Fibroblast of gingiva (primary cell): ENCODE measurements at regions not wholly inside any gene's neighbourhood (a gene's known extent, or its start where the extent isn't known, plus 50 kb on each side); places are given as distances from the start of the nearest gene placed in this dataset.
A peak's percentile ranks its signal among the peaks of the same experiment; 100 is the strongest.

ENCODE experiments used
- DNase-seq: peaks from one replicate; pipeline ENCODE4 v3.0.0-alpha.2; 2011; ENCODE audit warnings: low read depth

DNA sequence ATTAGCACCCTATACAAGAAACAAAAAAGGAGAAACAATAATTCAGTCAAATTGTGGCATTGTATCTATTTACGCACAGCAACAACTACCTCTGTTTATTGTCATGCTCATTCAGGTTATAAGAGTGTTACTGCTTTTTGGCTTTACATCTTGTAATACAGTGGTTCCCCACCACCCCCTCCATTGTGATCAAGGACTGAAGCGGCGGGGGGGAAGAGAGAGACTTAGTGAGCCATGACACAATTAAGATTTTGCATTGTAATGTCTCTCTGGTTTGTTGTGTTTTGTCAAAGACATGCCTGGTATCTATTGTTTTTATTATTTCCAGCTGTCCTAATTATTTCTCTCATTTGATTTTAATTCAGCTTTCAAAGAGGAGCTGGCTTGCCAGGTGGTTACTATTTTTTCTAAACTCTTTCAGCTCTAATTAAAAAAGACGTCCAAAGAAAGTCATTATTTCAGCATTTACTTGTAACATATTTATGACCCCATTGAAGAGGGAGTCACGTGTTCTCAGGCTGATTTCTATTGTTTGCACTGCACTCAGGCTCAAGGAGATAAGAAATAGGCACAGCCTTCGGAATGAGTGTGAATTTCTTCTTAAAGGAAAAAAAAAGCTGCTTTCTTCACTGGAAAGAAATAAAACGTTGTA lies 234.4 kb upstream of the TBL1XR1 start:
- DNase-seq, result peak; percentile 30

DNA sequence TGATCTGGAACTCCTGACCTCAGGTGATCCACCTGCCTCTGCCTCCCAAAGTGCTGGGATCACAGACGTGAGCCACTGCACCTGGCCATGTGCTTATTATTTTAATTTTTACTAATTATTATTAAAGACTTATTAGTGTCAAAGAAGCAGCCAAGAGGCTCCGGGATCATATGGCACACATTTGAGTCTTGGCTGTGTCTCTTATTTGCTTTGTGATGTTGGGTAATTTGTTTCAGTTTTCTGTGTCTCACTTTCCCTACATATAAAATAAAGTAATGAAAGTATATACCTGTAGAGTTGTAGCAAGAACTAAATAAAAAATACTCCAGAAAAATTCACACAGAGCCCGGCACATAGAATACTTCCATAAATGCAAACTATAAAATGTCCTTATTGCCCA lies 238.0 kb upstream of the TBL1XR1 start:
- DNase-seq, result no peak

DNA sequence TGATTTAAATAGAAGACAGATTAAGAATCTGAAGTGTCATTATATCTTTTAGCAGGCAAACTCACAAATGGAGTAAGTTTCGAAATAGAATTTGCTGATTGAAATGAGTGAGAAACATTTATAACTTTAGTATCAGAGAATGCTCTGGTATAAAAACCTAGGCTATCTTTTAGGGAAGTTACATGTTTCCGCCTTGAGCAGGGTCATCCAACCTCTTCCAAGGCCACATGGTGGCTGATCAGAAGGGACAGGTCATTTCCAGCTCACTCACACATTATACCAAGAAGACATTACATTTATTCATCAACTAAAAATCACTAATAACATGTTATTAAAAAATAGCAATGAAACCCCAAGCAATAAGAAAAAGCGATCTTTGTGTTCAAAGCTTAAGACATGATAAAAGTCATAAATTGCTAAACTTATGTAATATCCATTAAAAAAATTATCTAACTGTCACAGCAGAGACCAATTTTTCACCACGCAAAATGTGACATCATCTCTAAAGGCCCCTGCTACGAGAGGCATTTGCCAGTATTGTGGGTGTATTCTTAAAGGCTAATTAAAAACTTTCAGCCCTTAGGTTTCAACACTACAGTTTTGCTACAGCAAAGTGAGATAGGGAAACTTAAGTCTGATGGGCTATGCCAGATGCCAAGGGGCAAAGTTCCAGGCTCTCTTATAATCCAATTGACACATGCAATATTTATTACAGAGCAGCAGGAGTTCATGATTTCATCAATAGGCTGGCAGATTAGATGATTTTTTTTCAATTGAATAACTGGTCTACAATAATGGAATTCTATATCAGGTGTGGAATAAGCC lies 240.4 kb upstream of the TBL1XR1 start:
- peak; percentile 76 for DNase-seq

DNA sequence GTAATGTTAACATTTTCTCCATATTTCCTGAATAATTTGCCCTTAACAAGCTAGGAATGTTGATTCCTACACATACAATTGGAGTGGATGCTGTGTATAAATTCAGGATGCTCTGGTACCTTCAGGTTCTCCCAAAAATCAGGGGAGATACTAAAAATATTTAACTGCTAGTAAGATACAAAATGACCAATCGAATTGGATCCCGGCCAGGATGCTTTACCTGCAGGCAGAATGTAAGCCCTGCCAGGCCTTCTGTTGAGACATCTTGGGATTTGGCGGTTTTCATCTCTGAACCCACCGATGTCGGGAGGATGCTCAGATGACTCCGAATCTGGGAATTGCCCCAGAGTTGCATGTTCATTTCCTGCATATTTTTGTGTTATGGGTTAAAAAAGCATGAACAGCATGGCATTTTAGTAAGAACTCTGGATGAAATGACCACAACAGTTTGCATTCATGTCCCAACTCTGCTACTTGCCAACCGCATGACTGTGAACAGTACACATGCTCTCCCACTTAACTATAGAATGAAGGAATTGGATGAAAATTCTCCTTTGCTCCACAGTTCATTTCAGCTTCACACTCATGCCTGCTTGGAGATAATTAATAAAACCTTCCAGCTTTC lies 241.4 kb upstream of the TBL1XR1 start:
- peak; percentile 75 for DNase-seq

DNA sequence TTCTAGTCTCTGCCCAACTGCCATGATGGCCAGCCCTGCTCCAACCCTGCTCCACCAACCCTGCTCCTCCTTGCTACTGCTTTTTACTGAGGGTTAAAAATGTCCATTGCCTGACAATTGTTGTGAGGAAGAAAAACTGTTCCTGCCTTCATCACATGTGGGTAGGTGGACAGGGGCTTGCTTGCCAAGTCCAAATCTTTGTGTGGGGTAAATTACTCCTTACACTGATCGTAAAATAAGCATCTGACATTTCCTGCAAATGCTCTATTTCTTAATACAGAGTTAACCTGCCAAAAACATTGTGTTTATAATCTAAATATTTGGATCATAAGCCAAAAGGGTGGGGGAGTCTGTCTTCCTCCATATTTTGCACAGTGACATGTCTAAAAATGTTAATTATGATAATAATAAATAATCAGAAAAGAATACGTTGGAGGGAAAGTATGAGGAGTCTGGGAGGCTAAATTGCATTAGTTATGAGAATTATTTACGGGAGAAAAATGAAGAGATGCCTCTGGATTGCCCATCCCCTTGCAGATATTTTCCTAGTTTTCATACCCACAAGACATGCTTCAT lies 242.5 kb upstream of the TBL1XR1 start:
- peak; percentile 90 for DNase-seq

DNA sequence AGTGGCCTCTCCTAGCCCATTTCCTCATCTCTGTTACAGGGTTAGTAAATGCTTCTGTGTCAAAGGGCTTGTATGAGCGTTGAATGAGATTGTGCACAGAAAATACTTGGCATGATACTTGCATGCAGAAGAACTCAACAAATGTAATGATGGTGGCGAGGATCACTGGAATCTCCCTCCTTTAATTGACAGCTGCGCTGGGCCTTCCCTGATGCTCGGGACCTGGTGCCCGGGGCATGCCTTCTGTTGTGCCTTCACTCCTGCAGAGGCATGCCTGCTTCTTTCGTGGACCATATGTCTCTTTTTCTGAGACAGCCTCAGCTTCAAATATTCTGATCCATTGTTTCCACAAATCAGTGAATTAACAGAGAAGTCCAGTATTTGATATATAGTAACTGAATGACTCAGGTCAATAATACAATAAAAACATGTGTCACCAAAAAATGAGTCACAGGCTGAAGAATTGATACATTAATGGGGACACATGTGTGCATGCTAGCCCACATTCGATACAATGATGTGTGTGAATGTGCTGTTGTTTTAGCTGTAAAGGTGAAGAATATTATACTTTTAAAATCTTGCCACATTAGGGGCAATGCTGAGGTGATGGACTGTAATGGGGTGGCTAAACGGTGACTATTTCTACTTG lies 243.3 kb upstream of the TBL1XR1 start:
- no peak for DNase-seq

DNA sequence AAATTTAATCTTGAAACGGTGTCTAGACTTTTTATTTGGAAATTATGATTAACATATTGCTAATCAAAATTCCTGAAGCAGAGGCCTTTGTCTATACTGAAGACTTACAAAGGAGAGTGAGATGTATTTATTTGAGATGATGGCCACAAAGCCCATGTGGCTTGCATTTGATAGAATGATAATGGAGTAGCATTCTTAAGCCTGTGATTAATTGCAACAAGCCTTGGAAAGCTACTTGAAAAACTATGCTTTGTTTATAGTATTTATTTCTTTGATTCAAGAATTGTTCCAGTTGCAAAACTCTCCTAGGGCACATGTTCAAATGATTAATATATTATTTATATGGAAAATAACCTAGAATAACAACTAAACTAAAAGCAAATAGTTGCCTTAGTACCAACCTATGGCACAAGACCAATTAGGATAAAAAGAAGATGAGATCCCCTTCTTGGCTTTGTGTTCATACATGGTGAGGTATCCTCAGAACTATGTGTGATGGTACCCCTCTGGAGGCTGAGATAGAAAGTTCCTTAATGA lies 244.1 kb upstream of the TBL1XR1 start:
- peak; percentile 88 for DNase-seq

DNA sequence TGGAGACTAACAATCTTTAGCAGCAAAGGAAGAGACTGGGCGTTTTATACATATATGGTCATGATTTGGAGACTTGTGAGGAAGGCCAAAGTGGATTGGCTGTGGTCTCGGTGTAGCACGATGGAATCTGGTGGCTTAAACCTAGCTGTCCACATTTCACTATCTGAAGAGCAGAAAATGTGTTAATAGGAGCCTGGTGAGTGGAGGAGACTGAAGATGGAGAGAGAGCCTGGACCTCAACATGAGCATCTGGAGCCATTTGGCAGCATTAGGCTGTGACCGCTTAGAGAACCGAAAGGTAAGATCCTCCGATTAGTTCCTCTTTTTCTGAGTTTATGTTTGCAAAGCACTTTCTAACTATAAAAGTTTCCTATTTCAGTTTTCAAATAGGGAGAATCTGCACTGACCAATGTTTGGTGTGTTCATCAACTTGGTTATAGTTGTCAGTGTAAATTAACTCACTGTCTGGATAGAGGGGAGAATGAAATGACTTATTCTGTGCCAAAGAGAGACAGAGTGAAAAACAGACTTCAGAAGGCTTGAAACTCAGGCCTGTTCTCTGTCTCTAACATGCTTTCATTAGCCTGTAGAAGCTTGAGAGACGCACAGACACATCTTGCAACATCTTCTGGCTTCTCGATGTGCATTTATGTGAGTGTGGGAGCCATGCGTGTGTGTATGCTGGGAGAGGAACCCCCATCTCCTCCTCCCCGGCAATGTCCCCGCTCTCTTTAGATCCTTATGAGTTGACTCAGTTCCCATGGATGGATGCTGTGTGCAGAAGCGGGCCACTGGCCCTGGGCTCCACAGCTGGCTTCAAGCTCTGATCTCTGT lies 244.7 kb upstream of the TBL1XR1 start:
- peak; percentile 73 for DNase-seq

DNA sequence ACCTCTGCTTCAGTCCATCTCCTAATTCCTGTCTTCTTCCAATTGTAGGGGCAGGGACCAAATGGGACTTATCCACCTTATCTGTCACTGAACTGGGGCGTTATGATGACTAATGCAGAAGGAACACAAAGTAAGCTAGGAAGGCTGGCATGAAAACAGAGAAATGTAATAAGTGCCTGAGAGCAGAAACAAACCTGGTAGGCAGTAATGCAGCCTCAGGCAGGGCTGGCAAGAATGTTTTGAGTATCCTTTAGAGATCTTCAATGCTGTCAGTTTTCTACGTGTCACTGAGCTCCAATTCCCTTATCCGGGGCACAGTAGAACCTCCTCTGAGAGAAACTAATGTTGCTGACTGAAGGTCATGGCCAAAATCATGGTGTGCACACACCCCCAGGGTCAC lies 246.2 kb upstream of the TBL1XR1 start:
- DNase-seq, result peak; percentile 41

DNA sequence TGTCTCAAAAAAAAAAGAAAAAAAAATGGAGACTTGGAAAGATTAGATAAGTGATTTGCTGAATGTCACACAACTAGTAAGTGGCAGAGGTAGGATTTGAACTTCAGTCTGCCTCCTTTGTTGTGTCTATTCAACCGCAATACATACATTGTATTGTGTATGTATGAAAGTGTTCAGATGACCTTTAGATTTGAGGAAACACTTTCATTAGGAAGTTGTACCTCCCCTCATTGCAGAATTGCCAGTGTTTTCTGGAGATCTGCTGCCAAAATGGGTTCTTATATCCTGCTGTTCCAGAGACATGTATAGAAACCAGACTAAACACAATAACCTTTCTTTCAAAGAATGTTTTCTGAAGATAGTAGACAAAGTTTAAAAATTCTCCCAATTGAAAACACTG lies 247.4 kb upstream of the TBL1XR1 start:
- DNase-seq, result no peak

DNA sequence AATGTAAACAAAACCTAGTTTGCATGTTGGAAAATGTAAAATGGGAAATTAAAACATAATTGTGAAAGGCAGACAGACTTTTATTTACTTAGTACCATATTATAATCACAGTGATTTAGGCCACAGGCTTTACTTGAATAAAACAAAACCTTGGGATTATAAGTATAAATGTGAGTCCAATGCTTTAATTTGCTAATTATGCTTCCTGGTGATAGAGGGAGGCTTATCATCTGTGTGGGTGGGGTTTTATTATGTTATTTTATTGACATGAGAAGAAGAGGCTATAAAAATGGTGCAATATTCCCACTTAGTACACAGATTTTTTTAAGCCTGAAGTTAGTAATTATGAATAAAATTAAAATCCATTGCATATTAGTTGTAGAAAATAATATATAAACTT lies 248.3 kb upstream of the TBL1XR1 start:
- DNase-seq, result no peak

DNA sequence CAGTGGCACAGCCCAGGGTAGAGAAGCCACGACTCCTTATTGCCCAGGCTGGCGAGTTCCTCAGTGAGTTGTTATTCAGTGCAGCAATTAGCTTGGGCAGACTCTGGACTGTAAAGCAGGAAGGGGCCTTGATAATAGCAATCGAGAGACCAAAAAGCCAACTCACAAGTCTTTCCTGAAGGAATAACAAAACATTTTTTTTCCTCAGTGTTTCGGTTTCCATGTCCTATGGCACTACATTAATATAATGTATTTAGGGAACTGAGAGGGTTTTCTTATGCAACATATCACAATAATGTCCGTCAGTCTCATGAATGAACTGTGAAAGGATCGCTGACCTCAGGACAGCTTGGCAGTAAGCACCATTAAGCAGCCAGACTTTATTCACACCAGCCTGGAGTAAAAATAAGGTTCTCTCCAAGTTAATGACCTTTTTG lies 248.9 kb upstream of the TBL1XR1 start:
- DNase-seq, result no peak

DNA sequence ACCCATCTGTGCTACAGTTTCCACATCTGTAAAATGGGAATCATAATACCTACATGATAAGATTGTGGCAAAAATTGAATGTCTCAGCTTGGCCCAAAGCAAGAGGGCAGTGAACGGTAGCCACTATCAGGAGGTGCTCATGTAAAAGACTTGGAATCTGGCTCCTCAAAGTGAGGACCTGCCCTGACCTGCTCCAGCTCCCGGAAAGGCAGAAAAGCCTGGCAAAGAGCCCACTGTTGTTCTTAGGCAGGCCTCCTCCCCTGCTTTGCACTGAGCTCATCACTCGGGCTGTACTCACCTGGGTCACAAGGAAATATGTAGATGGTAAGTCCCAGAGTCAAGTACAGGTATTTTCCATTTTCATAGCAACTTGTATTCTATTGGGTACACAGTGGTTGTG lies 250.7 kb upstream of the TBL1XR1 start:
- DNase-seq, result no peak

DNA sequence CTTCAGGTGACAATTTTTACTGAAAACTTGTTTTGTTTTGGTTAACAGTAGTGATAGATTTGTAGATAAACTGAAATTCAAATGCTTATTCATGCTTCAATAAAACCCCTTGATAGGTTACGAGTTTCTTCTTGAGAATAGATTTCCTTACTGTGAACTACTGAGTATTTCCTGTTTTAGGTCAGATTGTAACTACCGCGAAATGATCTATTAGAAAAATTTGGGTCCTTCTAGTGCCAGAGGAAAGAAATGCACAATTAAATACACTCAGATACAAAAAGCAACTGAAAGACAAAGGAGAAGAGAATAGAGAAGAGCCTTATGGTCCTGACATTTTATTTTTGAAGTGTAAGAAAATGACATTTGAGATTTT lies 251.7 kb upstream of the TBL1XR1 start:
- DNase-seq, result no peak

DNA sequence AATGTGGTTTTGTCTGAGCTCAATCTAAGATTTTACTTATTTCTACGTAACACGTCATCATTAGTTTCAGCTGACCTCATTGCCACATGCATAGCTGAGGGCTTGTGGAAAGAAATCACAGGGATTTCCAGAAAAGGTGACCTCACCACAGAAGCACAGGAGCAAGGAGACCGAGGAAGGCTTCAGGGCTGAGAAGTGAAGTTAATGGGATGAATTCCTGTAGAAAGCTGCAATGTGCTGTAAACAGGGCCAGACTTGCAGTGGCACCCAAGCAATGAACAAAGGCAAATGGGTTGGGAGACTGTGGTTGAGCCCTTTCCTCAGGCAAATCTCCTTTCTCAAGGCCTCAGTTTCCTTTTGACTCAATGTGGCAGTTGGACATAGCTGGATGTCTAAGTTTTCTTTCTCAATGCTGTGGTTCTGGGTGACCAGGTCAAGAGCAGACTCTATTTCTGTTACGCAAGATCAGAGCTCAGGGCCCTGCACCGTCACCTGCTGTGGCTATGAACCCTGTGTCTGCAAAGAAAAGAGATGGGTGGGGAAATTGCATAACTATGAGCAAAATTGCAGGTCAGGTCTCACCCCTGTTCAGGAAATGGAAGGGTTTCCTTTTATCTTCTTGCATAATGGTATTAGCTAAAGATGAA lies 252.2 kb upstream of the TBL1XR1 start:
- peak; percentile 50 for DNase-seq

DNA sequence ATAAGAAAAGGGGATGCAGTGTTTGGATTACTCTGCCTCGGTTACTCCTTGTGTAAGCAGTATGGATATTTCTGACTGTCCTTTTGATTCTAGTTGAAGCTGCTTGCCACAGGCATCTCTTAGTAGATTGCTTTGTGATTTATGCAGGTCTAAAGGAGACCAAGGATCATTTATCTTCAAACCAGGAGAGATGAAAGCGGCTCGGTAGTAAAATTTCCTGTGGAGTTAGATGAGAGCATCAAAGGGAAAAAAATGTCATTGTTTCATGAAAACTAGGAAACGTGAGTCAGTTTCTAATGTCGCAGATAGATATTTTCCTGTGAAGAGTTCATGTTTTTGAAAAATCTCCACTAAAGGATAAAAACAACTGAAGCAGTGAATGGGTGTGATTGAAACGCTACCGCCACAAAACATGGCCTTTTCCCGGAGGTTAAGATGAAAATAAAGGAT lies 254.0 kb upstream of the TBL1XR1 start:
- DNase-seq, result no peak

DNA sequence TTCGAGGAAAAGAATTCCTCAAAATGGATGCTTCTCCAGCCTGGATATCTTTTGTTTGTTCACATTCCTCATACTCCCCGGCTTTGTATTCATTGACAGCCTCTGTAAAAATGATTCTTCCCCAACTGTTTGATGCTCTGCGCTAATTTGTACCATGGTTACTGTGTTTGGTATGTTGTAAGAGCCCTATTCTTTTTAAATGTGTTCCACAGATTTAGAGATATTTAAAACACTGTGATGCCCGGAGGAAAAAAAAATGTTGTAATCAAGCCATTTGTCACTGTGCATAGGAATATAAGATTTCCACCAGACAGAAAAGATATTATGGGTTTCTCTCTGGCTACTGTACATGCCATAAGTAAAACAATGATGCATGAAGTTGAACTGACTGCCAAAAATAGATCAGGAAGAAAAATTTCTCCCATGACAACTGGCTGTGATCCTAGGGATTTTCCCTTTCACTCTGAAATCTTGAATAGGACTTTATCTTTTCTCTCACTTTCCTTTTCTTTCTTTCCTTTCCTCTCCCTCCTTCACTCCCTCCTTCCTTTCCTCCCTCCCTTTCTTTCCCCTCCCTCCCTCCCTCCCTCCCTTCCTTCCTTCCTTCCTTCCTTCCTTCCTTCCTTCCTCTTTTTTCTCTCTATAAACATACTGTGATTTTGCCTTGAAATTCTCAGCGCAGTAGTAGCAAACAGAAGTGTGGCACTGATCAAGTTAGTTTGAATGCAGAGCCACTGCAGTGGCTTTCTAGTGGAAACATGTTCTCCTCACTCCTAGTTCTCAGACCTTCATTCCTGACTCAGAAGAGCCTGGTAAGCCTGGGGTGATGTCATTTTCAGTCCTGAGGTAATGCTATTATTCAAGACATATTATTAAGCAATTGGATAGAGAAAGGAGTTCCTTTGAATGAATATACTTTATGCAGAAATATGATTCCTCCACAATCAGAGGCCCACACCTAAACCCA lies 254.9 kb upstream of the TBL1XR1 start:
- peak; percentile 95 for DNase-seq

DNA sequence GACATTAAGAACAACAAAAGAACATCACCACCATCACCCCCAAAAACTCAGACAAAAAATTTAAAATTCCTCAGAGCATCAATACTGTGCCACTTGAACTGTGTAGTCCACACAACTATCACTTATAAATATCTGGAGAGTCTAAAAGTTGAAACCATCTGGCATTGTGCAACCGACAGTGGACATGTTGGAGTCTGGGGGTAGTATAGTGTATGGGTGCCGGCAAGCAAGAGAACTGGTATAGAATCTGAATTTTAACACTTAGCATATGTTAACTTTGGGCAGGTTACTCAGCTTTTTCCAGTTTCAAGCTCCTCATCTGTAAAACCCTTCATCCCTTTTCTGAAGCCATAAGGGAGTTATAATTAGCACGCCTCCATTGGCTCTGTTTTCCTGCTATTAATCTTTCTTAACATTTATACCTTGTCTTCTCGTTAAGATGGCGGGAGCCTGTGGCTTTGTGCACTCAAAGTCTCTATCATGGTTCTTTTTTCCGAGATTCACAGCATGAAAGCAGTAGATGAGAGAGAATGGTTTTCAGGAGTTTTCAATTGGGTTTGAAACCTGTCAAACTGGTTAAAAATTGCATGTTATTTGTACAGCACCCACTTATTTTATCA lies 255.7 kb upstream of the TBL1XR1 start:
- no peak for DNase-seq

DNA sequence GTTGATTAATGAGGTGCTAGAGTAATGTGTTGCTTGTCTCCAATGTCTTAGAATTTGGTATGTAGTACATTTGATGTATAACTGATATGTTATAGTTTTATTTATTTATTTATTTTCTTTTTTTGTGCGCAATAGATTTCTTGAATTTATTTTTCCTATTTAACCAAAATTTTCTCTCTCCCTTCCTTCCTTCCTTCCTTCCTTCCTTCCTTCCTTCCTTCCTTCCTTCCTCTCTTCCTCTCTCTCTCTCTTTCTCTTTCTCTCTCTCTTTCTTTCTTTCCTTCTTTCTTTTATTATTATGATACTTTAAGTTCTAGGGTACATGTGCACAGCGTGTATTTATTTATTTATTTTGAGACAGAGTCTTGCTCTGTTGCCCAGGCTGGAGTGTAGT lies 256.2 kb upstream of the TBL1XR1 start:
- no peak for DNase-seq
